Endodermal cell (in vitro differentiated cells): ENCODE measurements at regions not wholly inside any gene's neighbourhood (a gene's known extent, or its start where the extent isn't known, plus 50 kb on each side); places are given as distances from the start of the nearest gene placed in this dataset.

ENCODE experiments used
- DNase-seq: peaks from one replicate; pipeline ENCODE4 v3.0.0-alpha.2; 2017
- H3K27ac ChIP-seq: 2 replicates; pipeline ENCODE4 v1.5.1; 2013; ENCODE audit warnings: mild to moderate bottlenecking, low read depth, low read length, moderate library complexity
- H3K27me3 ChIP-seq: 2 replicates; pipeline ENCODE4 v1.6.1; 2013; ENCODE audit warnings: mild to moderate bottlenecking, low read length, moderate library complexity; ENCODE audit not compliant: insufficient read depth, control insufficient read depth, poor library complexity, severe bottlenecking
- H3K36me3 ChIP-seq: 2 replicates; pipeline ENCODE4 v1.7.0; 2013; ENCODE audit warnings: mild to moderate bottlenecking, low read length, moderate library complexity; ENCODE audit not compliant: control insufficient read depth, insufficient read depth
- H3K4me1 ChIP-seq: one replicate; pipeline ENCODE4 v1.7.0; 2013; ENCODE audit warnings: low read length; ENCODE audit not compliant: control insufficient read depth, insufficient read depth
- H3K4me3 ChIP-seq: 2 replicates; pipeline ENCODE4 v1.5.1; 2013; ENCODE audit warnings: mild to moderate bottlenecking, low read length, moderate library complexity
- H3K9ac ChIP-seq: 2 replicates; pipeline ENCODE4 v1.6.1; 2013; ENCODE audit warnings: mild to moderate bottlenecking, low read length, moderate library complexity; ENCODE audit not compliant: poor library complexity, severe bottlenecking; ENCODE audit errors: extremely low read depth
- H3K9me3 ChIP-seq: 2 replicates; pipeline ENCODE4 v1.6.1; 2013; ENCODE audit warnings: mild to moderate bottlenecking, low read length, moderate library complexity; ENCODE audit not compliant: control insufficient read depth
- H3K27ac Mint-ChIP-seq: 2 replicates; pipeline ENCODE4 v1.8.0; 2020; ENCODE audit warnings: mixed read lengths
- H3K27me3 Mint-ChIP-seq: 2 replicates; pipeline ENCODE4 v1.8.0; 2021; ENCODE audit warnings: mild to moderate bottlenecking, mixed read lengths; ENCODE audit not compliant: insufficient read depth
- H3K36me3 Mint-ChIP-seq: 2 replicates; pipeline ENCODE4 v1.8.0; 2020; ENCODE audit warnings: low read depth, mixed read lengths
- H3K4me1 Mint-ChIP-seq: 2 replicates; pipeline ENCODE4 v1.8.0; 2020; ENCODE audit warnings: mixed read lengths
- H3K4me3 Mint-ChIP-seq: 2 replicates; pipeline ENCODE4 v1.8.0; 2020; ENCODE audit warnings: mild to moderate bottlenecking, moderate library complexity, mixed read lengths
- H3K9me3 Mint-ChIP-seq: 2 replicates; pipeline ENCODE4 v1.8.0; 2020; ENCODE audit warnings: mild to moderate bottlenecking, mixed read lengths
- WGBS, 2 experiments: methylation state at CpG; one replicate each; pipeline versions ENCODE4 v1.1.5 to v1.1.7; 2013; ENCODE audit warnings: missing lambda C conversion rate in 2 of 2, mixed read lengths in 1 of 2; ENCODE audit not compliant: insufficient coverage in 1 of 2, insufficient read length in 1 of 2; 5-methylcytosine and 5-hydroxymethylcytosine counted together
- TF ChIP-seq, protein P1 (sequence below): fragments of 200-600 bp; sonication (generic); conservative IDR thresholded peaks from 2 replicates; pipeline ENCODE4 v1.5.0; 2021; ENCODE audit warnings: antibody characterized with exemption, mild to moderate bottlenecking

GRCh38 chr14:85334316-85334715 is 195.6 kb upstream of the FLRT2 start:
- no peaks in the 10 kb centered on the region for H3K27me3 Mint-ChIP-seq
- no peak for DNase-seq
- H3K36me3 ChIP-seq = no peaks in the 10 kb centered on the region
- H3K9me3 Mint-ChIP-seq = no peaks in the 10 kb centered on the region
- TF ChIP-seq, protein P1, sequence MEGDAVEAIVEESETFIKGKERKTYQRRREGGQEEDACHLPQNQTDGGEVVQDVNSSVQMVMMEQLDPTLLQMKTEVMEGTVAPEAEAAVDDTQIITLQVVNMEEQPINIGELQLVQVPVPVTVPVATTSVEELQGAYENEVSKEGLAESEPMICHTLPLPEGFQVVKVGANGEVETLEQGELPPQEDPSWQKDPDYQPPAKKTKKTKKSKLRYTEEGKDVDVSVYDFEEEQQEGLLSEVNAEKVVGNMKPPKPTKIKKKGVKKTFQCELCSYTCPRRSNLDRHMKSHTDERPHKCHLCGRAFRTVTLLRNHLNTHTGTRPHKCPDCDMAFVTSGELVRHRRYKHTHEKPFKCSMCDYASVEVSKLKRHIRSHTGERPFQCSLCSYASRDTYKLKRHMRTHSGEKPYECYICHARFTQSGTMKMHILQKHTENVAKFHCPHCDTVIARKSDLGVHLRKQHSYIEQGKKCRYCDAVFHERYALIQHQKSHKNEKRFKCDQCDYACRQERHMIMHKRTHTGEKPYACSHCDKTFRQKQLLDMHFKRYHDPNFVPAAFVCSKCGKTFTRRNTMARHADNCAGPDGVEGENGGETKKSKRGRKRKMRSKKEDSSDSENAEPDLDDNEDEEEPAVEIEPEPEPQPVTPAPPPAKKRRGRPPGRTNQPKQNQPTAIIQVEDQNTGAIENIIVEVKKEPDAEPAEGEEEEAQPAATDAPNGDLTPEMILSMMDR = no peak
- H3K4me3 Mint-ChIP-seq = no peak overlapping the region
- no peaks in the 10 kb centered on the region for H3K9me3 ChIP-seq
- no peaks in the 10 kb centered on the region for H3K4me1 ChIP-seq
- H3K4me1 Mint-ChIP-seq = no peaks in the 10 kb centered on the region
- no peak overlapping the region for H3K27ac ChIP-seq
- no peaks in the 10 kb centered on the region for H3K36me3 Mint-ChIP-seq
- no peak overlapping the region for H3K27ac Mint-ChIP-seq
- no peak overlapping the region for H3K9ac ChIP-seq
- no peak overlapping the region for H3K4me3 ChIP-seq
- no peaks in the 10 kb centered on the region for H3K27me3 ChIP-seq
- 93 to 100% methylated on average over 2 to 3 of the region's 3 CpGs for WGBS, 2 experiments

DNA sequence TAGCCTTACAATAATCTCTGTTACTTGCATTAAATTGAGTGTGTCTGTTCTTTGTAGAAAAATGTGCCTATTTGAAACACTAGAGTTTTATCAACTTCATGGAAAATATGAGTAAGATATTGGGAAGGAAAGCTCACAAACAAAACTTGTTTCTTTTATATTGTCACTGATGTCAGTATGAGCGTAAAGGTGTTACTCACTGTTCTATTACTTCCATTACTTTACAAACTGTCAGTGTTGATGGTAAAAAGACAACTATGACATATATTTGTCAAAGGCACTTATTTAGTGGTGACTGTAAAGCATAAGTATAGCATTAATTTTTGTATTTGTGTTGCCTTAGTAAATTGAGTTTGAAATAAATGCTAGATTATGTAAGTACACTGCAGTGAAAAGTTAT is 193.7 kb upstream of the FLRT2 start:
- no peaks in the 10 kb centered on the region for H3K4me1 Mint-ChIP-seq
- TF ChIP-seq, protein P1 = no peak
- no CpG with 5 or more reads among the region's 1 CpG for WGBS, 2 experiments
- no peaks in the 10 kb centered on the region for H3K9me3 Mint-ChIP-seq
- no peaks in the 10 kb centered on the region for H3K36me3 ChIP-seq
- no peaks in the 10 kb centered on the region for H3K9me3 ChIP-seq
- H3K4me1 ChIP-seq = no peaks in the 10 kb centered on the region
- no peak overlapping the region for H3K27ac Mint-ChIP-seq
- H3K4me3 Mint-ChIP-seq = no peak overlapping the region
- no peak overlapping the region for H3K9ac ChIP-seq
- H3K27ac ChIP-seq = no peak overlapping the region
- no peaks in the 10 kb centered on the region for H3K27me3 ChIP-seq
- H3K27me3 Mint-ChIP-seq = no peaks in the 10 kb centered on the region
- no peaks in the 10 kb centered on the region for H3K36me3 Mint-ChIP-seq
- no peak overlapping the region for H3K4me3 ChIP-seq
- DNase-seq = no peak

DNA sequence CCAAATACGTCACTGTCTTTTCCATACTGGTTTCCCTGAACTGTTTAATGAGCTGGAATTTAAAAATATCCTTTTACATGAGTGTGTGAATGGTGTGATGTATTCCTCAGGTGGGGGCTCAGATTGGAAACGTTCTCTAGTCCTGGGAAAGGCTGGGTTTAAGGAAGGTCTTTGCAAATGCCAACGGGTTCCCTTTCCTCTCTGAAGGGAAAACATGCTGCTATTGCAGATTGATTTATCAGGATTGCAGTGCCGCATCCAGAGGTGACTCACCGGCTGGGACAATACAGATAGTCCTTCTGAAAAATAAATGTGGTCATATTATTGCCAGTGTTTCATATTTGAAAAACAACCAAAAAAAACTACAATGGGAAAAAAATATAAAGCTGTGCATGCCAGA is 193.1 kb upstream of the FLRT2 start:
- H3K27ac Mint-ChIP-seq = no peak overlapping the region
- Histone ChIP-seq H3K36me3 (no peaks in the 10 kb centered on the region), H3K9me3 (no peaks in the 10 kb centered on the region), H3K9ac (no peak overlapping the region), H3K4me1 (no peaks in the 10 kb centered on the region), H3K27ac (no peak overlapping the region), H3K27me3 (no peaks in the 10 kb centered on the region), H3K4me3 (no peak overlapping the region)
- whole genome bisulfite sequencing, 2 experiments = 87 to 89% methylated on average over 3 to 5 of the region's 5 CpGs
- H3K36me3 Mint-ChIP-seq = no peaks in the 10 kb centered on the region
- H3K4me3 Mint-ChIP-seq = no peak overlapping the region
- no peak for DNase-seq
- H3K4me1 Mint-ChIP-seq = no peaks in the 10 kb centered on the region
- H3K9me3 Mint-ChIP-seq = no peaks in the 10 kb centered on the region
- TF ChIP-seq, protein P1 = no peak
- H3K27me3 Mint-ChIP-seq = no peaks in the 10 kb centered on the region
